ENCODE measurements at regions not wholly inside any gene's neighbourhood (a gene's known extent, or its start where the extent isn't known, plus 50 kb on each side); places are given as distances from the start of the nearest gene placed in this dataset.
"Not testable (repeated sequence)": the region's sequence is repeated elsewhere in the genome, so short reads cannot be mapped to it uniquely, and the experiment has no call there.

DNA sequence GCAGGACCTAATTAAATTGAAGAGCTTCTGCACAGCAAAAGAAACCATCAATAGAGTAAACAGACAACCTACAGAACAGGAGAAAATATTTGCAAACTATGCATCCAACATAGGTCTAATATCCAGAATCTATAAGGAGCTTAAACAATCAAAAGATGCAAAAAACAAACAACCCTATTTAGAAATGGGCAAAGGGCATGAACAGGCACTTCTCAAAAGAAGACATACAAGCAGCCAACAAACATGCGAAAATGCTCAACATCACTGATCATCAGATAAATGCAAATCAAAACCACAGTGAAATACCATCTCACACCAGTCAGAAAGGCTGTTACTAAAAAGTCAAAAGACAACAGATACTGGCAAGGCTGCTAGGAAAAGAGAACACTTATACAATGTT, 189.2 kb downstream of the CYP26B1 start:
- not testable (repeated sequence) for DNase-seq

DNA sequence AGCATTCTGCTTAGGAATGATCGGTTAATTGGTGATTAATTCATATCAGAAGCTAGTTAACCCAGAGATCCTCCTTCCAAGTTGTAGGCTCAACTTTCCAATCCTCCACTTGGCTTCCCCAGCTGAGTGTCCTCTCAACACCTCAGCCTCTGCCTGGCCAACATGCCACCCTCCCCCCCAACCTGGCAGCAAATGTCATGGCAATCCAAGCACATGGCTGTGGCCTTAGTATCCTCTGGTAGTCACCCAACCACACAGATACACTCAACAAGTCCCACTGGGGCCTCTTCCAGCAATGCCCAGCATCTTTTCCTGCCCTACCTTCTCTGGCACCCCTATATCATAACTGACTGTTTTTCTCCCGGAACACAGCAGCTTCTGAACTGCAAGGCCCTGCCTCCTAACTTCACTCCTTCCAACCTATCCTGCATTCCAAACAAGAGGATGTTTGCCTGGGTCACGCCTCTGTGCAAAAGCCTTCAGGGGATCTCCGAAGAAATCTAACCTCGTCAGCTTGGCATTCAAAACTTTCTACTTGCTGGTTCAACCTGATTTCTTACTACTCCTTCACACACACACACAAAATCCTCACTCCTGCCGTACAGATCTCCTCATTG, 195.0 kb downstream of the CYP26B1 start:
- DNase-seq, result peak; percentile 56

DNA sequence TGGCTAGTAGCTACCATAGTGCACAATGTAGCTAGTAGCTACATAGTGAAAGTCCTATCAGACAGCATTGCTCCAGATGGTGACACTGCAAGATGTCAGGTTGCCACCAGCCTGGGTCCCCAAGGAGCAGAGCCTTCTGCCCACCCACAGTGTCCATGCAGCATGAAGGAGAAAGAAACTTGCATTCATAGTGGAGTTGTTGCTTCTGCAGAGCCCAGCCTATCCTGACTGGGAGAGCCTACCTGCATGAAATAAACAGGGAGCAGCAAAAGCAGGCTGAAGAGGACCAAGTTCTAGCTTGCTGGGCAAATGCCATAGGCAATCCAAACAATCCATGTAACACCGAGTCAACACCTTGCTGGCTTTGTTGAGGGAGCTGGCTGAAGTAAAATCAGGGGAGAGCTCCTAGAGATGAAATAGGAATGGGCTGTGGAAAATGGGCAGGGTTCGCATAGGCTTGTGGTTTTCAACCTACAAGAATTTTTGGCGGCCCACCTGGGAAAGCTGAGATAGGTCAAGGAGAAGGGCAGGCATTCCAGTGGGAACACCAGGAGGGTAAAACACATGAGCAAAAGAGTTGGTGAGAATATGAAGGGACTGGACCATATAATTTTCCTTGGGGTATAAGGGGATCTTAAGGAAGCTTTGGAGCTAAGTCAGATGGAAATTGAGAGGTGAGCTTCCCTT, 195.8 kb downstream of the CYP26B1 start:
- DNase-seq, result no peak

DNA sequence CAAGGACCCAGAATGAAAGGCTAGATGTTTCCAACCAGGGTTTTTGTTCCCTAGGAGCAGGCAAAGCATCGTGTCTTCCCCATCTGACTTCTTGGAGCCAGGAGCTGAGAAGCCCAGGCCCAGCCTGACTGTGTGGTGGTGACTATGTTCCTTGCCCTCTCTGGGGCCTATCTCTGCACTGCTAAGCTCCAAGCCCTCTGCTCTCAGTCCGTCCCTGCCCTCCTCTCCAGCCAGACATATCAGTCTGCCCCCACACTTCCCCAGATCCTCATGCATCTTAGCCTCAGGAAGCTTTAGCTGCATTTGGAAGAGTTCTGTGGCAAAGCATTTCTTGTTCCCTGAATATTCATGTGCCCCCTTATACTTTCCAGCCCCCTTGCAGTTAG, 196.6 kb downstream of the CYP26B1 start:
- no peak for DNase-seq

DNA sequence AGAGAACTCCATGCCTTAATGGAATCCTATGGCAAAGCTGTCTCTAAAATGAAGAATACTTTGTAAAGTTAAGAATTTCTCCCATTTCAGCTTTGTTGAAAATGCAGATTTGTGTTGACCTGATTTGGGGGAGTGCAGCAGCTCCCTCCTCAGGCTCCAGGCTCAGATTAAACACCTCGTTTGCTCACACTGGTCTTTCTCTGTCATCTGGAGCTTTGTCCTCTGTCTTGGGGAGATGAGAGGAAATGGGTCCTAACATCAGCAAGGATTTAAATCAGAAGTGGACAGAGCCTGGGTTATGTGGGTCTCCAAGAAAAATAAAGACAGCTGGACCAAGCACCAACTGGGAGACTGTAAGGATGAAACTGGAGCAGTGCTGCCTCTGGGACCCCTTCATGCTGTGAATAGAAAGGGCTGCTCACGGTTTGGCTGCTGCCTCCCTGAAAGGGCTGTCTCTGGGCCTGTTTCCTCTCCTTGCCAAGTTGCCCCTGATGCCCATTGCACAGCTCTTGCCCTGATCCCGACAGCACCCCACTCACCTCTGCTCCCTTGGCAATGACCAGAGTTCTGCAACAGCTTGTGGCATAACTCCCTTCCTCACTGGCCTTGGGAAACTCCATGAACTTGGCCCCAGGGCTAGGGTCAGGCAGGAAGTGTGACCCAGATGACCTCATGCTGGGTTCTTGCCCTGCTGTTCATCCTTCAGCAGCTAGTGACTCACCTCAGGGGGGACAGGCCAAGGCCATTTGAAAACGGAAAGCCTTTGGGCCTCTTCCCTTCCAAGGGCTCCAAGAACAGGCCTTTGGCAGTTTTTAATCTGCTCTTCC, 197.2 kb downstream of the CYP26B1 start:
- DNase-seq, result no peak

DNA sequence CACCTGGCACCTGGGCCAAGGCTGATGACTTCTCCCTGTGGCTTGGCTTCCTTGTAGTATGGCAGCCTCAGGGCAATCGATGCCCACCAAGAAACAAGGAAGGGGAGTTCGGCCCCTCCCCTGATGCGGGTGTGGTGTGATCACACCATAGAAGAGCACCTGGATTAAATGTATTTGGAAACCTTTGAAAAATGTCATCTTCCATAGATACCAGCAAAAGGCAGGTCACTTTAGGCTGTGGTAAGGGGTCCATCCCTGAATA, 198.2 kb downstream of the CYP26B1 start:
- DNase-seq, result no peak

DNA sequence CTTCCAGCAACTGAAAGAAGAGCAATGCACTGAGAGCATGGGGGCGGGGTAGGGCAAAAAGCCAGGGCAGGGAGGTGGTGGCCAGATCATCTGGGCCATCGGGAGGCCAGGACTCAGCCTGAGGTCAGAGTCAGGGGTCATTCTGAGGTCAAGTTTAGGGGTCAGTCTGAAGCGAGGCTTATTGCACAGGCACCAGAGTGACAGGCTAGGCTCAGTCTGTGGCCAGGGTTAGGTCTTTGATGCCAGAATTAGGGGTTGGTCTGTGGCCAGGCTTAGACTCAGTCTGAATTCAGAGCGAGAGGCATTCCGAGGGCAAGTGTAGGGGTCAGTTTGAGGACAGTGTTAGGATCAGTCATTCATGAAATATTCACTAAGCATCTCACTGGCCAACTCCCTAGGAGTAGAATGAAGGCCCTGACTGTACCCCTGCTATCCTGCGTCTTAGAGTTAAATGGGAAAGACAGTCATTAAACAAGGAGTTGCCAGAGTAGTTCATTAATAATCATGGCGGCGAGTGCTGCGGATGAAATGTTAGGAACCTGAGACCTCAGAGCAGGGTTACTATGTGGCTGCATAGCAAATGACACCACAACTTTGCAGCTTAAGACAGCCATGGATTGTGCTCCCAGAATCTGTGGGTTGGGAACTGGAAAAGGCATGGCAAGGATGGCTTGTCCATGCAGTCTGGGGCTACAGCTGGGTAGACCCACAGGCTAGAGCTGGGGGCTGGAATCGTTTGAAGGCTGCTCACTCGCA, 198.7 kb downstream of the CYP26B1 start:
- no peak for DNase-seq

DNA sequence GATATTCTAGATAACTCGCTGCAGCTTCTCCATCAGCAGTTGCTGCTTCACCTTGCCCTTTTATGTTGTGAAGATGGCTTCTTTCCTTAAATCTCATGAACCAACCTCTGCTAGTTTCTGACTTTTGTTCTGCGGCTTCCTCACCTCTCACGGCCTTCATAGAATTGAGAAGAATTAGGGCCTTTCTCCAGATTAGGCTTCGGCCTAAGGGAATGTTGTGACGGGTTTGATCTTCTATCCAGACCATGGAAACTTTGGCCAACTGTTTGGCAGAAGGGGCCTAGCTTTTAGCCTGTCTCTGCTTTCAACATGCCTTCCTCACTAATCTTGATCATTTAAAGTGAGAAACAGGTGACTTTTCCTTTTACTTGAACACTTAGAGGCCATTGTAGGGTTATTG, 199.9 kb downstream of the CYP26B1 start:
- DNase-seq, result no peak

DNA sequence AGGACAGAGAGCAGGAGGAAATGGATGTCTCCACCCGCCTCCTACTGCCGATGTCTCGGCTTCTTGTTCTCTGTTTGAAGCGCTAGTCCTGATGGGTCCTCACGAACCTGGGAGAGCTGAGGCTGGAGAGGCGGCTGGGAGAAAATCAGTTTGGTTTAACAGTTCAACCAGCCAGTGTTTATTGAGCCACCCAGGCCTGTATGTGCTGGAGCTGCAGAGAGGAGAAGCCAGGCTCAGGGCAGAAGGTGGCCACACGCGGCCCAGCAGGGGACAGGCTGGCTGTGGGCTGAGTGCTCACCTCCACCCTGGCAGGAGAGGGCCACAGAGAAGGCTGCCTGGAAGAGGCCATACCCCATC, 202.1 kb downstream of the CYP26B1 start:
- DNase-seq, result no peak

DNA sequence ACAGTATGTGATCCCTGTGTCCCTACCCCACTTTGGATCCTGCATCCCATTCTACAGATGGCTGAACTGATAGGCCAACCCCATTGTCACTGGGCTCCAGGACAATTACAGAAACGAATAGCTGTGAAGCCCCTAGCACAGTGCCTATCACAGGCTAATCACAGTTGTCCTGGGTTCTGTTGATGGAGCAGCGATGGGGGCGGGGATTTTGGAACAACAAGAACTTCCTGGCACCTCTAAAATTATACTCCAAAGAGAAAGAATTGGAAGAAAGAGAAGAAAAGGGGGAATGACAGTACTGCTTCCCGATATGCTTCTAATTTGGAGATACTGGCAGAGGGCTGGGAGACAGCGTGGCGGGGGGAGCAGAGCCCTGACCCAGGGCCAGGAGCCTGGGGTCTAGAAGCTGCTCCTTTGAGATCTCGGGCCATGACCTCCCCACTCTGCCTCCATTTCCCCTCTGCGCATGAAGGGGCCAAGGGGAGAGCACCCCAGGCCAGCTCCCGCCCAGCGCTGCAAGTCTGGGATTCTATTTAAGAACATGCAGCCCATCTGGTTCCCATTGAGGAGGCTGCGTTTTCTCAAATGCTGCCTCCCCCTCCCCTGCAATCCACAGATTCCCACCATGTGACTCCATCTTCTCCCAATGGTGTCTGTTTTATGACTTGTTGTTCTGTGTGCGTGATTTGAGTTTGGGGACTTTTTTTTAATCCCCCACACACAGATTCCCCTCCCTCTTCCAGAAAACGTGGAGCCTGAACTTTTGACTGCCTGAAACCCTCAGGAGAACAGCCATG, 202.7 kb downstream of the CYP26B1 start:
- DNase-seq, result peak; percentile 81

DNA sequence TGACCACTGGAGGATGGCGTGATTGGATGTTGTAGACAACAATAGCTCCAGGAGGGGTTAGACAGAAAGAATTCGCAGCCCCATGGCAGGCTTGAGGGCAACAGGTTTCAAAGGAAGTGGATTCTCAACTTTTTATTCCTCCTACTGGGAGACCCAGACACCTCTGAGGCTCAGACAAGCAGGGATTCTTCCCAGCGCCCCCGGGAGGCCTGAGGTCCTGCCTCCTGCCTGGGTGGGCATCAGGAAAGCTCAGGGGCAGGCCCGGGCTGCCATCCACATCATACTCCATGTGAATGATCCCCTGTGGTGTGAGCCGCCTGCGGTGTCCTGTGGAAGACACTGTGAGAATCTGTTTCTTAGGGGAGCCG, 203.5 kb downstream of the CYP26B1 start:
- DNase-seq, result no peak

DNA sequence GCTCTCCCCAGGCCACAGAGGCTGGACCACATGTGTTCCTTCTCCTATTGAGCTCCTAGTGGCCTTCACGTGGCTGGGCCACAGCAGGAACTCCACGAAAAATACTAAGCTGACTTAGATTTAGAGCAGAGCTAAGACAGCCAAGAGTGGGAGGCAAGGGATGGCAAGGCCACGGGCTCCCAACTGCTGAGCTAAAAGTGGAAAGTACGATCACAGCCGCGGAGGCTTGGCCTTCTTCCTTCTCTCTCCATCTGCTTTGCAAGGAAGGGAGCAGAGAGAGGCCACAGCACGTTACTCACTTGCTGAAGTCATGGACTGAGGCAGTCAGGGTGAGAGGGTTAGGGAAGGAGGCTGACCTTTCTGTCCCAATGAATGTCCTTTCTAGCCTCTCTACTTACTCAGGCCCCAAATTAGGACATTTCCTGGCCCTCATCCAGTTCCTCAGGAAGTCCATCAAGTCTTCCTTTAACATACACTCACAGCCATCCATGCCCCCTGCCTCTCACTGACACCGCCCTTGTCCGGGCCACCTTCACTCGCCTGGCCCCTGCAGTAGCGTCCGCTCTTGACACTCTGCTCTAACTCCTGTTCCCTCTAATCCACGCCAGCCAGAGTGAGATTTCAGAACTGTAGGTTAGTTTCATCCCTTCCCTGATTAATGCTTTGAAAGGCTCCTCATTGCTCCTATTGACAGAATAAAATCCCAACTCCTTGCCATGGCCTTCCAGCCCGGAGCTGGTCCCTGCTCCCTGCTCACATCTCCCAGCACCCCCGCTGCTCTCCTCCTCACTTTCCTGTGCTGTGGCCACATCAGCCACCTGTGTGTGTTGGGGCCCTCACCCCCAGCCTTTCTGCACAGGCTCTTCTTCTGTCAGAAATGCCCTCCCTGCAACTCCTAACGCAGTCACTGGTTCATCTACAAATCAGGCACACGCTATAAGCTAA, 204.2 kb downstream of the CYP26B1 start:
- no peak for DNase-seq

DNA sequence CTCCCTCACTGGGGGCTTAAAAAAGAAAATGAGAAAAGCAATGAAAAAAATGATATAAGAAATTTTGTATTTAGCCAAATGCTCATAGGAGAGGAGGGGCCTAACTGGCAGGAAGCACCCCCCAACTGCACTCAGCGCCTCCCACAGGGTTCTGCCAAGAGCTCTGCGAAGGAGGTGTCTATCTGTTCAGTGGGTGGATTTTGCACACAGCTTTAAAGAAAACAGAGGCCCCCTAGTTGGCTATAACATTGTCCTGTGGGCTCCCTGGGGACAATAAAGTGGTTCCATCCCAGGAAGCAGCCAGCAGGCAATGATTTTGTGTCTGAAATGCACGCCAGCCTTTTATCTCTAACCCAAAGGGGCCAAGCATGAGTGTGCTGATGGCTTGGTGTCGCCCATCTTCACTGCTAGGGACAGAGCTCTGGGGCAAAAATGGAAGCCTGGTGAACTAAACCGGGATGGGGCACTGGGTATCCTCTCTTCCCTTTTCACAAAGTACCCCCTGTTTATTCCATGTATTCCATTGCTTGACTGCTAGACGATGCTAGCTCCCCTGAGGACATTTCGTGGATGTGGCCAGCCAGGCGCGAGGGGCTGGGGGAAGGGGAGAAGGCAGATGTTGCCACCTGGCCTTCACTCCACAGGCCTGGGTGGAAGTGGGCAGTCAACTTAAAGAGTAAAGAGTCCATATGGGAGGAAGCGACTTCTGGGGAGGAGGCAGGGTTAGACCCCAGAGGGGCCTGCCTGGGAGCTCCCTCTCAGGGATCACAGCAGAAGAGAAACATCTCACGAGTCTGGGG, 205.7 kb downstream of the CYP26B1 start:
- peak; percentile 33 for DNase-seq

DNA sequence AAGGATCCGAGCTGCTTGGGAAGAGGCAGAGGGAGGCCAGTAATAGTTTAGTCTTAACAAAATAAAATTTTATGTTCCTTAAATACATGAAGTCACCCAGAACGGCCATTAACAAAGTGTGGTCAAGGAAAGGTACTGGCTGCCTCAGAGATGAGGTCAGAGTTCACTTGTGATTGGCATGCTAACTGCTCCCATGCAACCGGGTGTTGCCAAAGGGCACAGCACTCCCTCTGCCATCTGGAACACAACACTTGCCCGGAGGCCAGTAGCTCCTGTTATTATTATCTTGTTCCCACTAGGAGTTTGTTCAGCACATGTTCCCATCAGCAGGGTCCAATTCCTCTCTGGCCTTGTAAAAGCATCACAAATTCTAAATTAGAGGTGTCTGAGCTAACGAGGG, 207.0 kb downstream of the CYP26B1 start:
- DNase-seq, result no peak

DNA sequence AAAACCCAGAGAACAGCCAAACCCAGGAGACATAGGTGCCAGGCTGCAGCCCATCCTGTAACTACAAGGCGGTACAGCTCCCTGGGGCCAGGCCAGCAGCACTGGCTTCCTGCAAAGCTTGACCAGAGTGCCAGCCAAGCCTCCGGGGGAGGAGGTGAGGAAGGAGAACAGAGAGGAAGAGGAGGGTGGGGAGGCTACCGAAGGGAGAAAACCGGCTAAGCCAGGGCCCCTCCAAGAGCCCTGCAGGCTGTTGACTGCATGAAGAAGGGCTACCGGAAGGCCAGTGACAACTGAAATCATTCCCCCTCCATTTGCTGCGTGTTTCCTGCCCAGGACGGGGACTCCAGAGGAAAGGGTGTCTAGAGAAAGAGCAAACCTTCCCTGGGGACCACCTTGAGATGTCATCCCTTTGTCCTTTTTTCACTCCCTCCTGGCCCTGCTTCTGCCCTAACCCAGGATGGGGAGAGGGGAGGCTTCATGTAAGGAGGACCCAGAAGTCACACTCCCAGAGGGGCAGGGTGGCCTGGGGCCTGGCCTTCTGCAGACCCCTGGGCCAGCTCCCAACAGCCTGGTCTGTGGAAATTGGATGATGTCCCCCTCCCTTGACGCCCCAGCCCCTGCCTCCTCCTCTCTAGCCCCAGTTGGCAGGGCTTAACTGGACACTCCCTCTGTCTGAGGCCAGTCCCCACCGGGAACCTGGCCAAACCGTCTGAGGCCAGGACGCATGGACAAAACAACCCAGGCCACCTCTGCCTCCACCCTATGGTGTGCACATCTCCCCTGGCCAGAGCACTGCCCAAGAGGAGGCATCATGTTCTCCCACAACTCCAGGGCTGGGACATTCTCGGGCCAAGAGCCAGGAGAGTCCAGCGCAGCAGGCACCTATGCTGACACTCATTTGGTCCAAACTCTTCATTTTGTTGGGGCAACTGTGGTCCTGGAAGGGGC, 207.8 kb downstream of the CYP26B1 start:
- no peak for DNase-seq

DNA sequence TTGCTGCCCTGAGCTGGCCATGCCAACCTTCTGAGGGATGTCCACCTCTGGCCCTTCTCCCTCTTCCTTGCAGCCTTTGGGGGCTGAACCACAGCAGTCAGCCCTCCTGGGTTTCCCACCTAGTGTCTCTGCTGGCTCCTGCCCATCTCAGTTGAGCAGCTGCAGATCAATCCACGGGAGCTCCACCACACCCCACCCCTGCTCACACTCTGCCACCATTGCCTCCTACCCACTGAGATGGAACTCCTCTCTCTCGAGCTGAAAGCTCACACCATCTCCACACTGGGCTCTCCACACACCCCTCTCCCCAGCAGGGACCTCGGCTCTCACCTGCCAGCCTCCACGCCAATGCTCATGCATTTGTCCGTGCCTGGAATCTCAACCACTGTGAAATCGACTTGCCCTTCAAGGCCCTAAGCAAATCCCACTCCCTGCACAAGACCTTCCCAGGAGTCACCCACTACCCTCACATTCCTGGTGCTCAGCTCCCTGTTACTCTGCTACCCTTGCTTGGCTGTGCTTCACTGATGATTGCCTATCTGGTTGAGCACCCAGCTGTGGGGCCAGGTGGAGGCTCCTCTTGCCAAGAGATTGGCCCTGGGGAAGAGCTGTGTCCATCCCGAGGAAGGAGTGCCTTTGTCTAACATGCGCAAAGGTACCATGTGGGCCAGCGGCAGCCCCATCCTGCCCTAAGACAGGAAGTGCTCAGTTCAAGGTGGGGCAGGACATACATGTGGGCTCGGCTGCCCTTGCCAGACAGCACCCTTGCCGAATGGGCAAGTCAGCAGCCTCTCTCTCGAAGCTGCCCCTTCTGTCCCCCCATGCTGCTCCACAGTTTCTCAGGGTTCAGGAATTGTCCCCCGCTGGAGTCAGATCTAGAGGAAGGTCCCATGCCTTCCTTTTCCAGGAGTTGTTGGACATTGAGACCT, 208.7 kb downstream of the CYP26B1 start:
- no peak for DNase-seq

DNA sequence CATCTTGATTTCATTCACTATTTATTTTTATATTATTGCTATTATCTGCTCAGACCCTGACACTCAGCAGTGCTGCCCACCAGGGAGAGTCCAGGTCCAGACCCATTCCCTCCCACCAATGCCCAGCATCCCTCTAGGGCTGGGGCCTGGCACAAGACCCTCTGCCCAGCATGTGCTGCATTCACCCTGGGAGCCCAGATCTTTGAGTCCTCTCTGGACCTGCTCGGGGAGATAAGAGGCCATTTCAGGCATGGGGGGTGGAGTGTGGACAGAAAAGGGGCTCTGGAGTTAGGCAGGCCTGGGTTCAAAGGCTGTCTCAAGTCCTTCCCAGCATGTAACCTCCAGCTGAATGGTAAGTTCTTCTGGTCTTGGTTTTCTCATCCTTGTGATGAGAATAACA, 209.6 kb downstream of the CYP26B1 start:
- no peak for DNase-seq

DNA sequence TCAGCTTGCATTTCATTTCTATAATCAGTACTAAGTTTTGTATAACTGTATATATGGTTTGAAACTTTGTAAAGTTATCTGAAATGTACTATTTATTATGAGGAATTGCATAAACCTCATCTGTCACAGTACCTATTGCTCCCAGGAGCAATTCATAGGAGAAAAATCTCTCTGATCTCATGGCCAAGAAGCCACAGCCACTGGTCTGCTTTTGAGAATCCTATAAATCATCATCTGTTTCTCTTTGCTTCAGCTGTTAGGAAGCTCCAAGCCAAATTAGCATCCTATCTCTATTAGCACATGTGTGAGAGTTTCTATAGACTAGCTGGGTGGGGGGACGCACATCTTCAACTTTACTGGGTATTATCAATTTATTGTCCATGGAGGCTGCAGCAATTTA, 210.3 kb downstream of the CYP26B1 start:
- DNase-seq, result no peak

All from tongue (tissue), 1 donor.